ENCODE measurements at regions not wholly inside any gene's neighbourhood (a gene's known extent, or its start where the extent isn't known, plus 50 kb on each side); places are given as distances from the start of the nearest gene placed in this dataset.

GRCh38 chr4:124192544-124192943, 520.0 kb downstream of the ANKRD50 start (continued):
- TF ChIP-seq NFYB (CRISPR knock-in tag; conservative IDR thresholded peaks at IDR 0.05; ENCODE audit: low read depth) (no peak), ZNF512 (CRISPR knock-in tag; IDR thresholded peaks at IDR 0.05; ENCODE audit: borderline replicate concordance) (no peak), ZNF219 (CRISPR knock-in tag; IDR thresholded peaks at IDR 0.05; ENCODE audit: borderline replicate concordance) (no peak), ZBTB21 (CRISPR knock-in tag; IDR thresholded peaks at IDR 0.05; ENCODE audit: borderline replicate concordance) (no peak), ERG (CRISPR knock-in tag; IDR thresholded peaks at IDR 0.05) (no peak), HMGA2 (CRISPR knock-in tag; IDR thresholded peaks at IDR 0.05) (no peak), ELF4 (CRISPR knock-in tag; IDR thresholded peaks at IDR 0.05; ENCODE audit: low read depth) (no peak)

- POLR2A ChIA-PET, result no interaction called here
- no peak overlapping the region for H3K27ac Mint-ChIP-seq
- ATAC-seq (no peak), DNase-seq (ENCODE audit: low spot score) (no peak)
- CTCF ChIA-PET, result no interaction called here
- 0 out of 2 replicates have a peak, but pooled peaks cover 2% of the 10 kb centered on the region for H3K4me1 Mint-ChIP-seq
- H3K9me3 Mint-ChIP-seq, result no peaks in the 10 kb centered on the region
- H3K4me3 Mint-ChIP-seq, result no peak overlapping the region
- no peaks in the 10 kb centered on the region for H3K36me3 Mint-ChIP-seq
- no peaks in the 10 kb centered on the region for H3K27me3 Mint-ChIP-seq (ENCODE audit: low read depth)
- no peak for TF ChIP-seq AR (CRISPR knock-in tag; IDR thresholded peaks at IDR 0.05)
- no peak for TF ChIP-seq TEAD1 (CRISPR knock-in tag; IDR thresholded peaks at IDR 0.05)
- no peak for TF ChIP-seq ZNF232 (CRISPR knock-in tag; IDR thresholded peaks at IDR 0.05)
- no peak for TF ChIP-seq NR1H2 (CRISPR knock-in tag; IDR thresholded peaks at IDR 0.05)
- TF ChIP-seq TCF7 (CRISPR knock-in tag; IDR thresholded peaks at IDR 0.05; ENCODE audit: low read depth), result no peak
- TF ChIP-seq NFYB (CRISPR knock-in tag; conservative IDR thresholded peaks at IDR 0.05; ENCODE audit: low read depth), result no peak
- TF ChIP-seq SMAD4 (CRISPR knock-in tag; IDR thresholded peaks at IDR 0.05), result no peak
- no peak for TF ChIP-seq EMX1 (CRISPR knock-in tag; IDR thresholded peaks at IDR 0.05)
- no peak for TF ChIP-seq HMGXB4 (CRISPR knock-in tag; IDR thresholded peaks at IDR 0.05)
- no peak for TF ChIP-seq RELA (CRISPR knock-in tag; IDR thresholded peaks at IDR 0.05; ENCODE audit: borderline replicate concordance)
- TF ChIP-seq STAT6 (CRISPR knock-in tag; conservative IDR thresholded peaks at IDR 0.05; ENCODE audit: low read depth), result no peak
- no peak for TF ChIP-seq AFF4 (CRISPR knock-in tag; IDR thresholded peaks at IDR 0.05; ENCODE audit: borderline replicate concordance)
- TF ChIP-seq KAT7 (CRISPR knock-in tag; IDR thresholded peaks at IDR 0.05; ENCODE audit: borderline replicate concordance), result no peak
- TF ChIP-seq ZNF138 (CRISPR knock-in tag; conservative IDR thresholded peaks at IDR 0.05), result no peak
- TF ChIP-seq NR3C1 (CRISPR knock-in tag; conservative IDR thresholded peaks at IDR 0.05; ENCODE audit: low read depth), result no peak
- no peak for TF ChIP-seq ATF1 (CRISPR knock-in tag; IDR thresholded peaks at IDR 0.05)
- TF ChIP-seq IRF1 (CRISPR knock-in tag; IDR thresholded peaks at IDR 0.05), result no peak
Observed at GRCh38 chr4:124199185-124199584, 513.3 kb downstream of the ANKRD50 start.

Measured in WTC11 (cell line).